H9 (cell line): ENCODE measurements at regions not wholly inside any gene's neighbourhood (a gene's known extent, or its start where the extent isn't known, plus 50 kb on each side); places are given as distances from the start of the nearest gene placed in this dataset.

ENCODE experiments used
- DNase-seq: peaks from one replicate; pipeline ENCODE4 v3.0.0-alpha.2; 2017
- H2AFZ ChIP-seq: one replicate; pipeline ENCODE4 v1.6.1; 2013; ENCODE audit warnings: mild to moderate bottlenecking, low read length, control low read depth, moderate library complexity
- H2AK5ac ChIP-seq: 2 replicates; pipeline ENCODE4 v1.6.1; 2013; ENCODE audit warnings: low read length, control low read depth, mixed read lengths; ENCODE audit not compliant: insufficient read length
- H2BK120ac ChIP-seq: one replicate; pipeline ENCODE4 v1.6.1; 2013; ENCODE audit warnings: low read depth, mild to moderate bottlenecking, low read length, control low read depth, inconsistent platforms; ENCODE audit not compliant: poor library complexity, severe bottlenecking
- H2BK12ac ChIP-seq: 2 replicates; pipeline ENCODE4 v1.6.1; 2013; ENCODE audit warnings: low read length, control low read depth, mixed read lengths, low read depth; ENCODE audit not compliant: insufficient read length
- H2BK15ac ChIP-seq: 2 replicates; pipeline ENCODE4 v1.6.1; 2013; ENCODE audit warnings: low read depth, low read length, control low read depth
- H2BK20ac ChIP-seq: one replicate; pipeline ENCODE4 v1.6.1; 2013; ENCODE audit warnings: low read depth, mild to moderate bottlenecking, low read length, control low read depth, inconsistent platforms; ENCODE audit not compliant: poor library complexity, severe bottlenecking
- H2BK5ac ChIP-seq: 2 replicates; pipeline ENCODE4 v1.6.1; 2013; ENCODE audit warnings: low read length, control low read depth, mixed read lengths; ENCODE audit not compliant: insufficient read length
- H3K14ac ChIP-seq: 2 replicates; pipeline ENCODE4 v1.6.1; 2013; ENCODE audit warnings: low read length, control low read depth; ENCODE audit not compliant: insufficient read depth
- H3K18ac ChIP-seq: 2 replicates; pipeline ENCODE4 v1.6.1; 2013; ENCODE audit warnings: low read depth, mild to moderate bottlenecking, mixed read lengths, low read length, control low read depth; ENCODE audit not compliant: insufficient read length
- H3K23ac ChIP-seq: 2 replicates; pipeline ENCODE4 v1.6.1; 2013; ENCODE audit warnings: low read length, control low read depth, mixed read lengths, low read depth; ENCODE audit not compliant: insufficient read length
- H3K23me2 ChIP-seq: 2 replicates; pipeline ENCODE4 v1.6.1; 2013; ENCODE audit warnings: low read depth, mild to moderate bottlenecking, mixed read lengths, low read length, control low read depth; ENCODE audit not compliant: insufficient read length, poor library complexity, severe bottlenecking
- H3K27ac ChIP-seq: 2 replicates; pipeline ENCODE4 v1.5.1; 2013; ENCODE audit warnings: low read length, control low read depth, mixed read lengths, low read depth; ENCODE audit not compliant: insufficient read length
- H3K27me3 ChIP-seq: 2 replicates; pipeline ENCODE4 v1.6.1; 2013; ENCODE audit warnings: low read length, control low read depth, inconsistent platforms; ENCODE audit not compliant: insufficient read depth
- H3K4ac ChIP-seq: 2 replicates; pipeline ENCODE4 v1.6.1; 2013; ENCODE audit warnings: low read depth, mild to moderate bottlenecking, control low read depth, inconsistent platforms, low read length, moderate library complexity
- H3K4me1 ChIP-seq: 2 replicates; pipeline ENCODE4 v1.6.1; 2013; ENCODE audit warnings: low read length, control low read depth, inconsistent platforms; ENCODE audit not compliant: insufficient read depth
- H3K4me2 ChIP-seq: 2 replicates; pipeline ENCODE4 v1.6.1; 2013; ENCODE audit warnings: low read length, control low read depth, mixed read lengths; ENCODE audit not compliant: insufficient read length, insufficient read depth
- H3K56ac ChIP-seq: 2 replicates; pipeline ENCODE4 v1.6.1; 2013; ENCODE audit warnings: low read depth, mild to moderate bottlenecking, mixed read lengths, low read length, control low read depth; ENCODE audit not compliant: insufficient read length
- H3K79me1 ChIP-seq: 2 replicates; pipeline ENCODE4 v1.6.1; 2013; ENCODE audit warnings: low read depth, mild to moderate bottlenecking, moderate library complexity, low read length, control low read depth, inconsistent platforms; ENCODE audit not compliant: insufficient read depth, poor library complexity, severe bottlenecking
- H3K79me2 ChIP-seq: 2 replicates; pipeline ENCODE4 v1.6.1; 2013; ENCODE audit warnings: low read length, control low read depth, inconsistent platforms; ENCODE audit not compliant: insufficient read depth
- H3K9ac ChIP-seq: 2 replicates; pipeline ENCODE4 v1.6.1; 2013; ENCODE audit warnings: low read length, control low read depth, mixed read lengths; ENCODE audit not compliant: insufficient read length; ENCODE audit errors: extremely low read depth
- H3K9me3 ChIP-seq: one replicate; pipeline ENCODE4 v1.6.1; 2013; ENCODE audit warnings: low read depth, low read length, inconsistent platforms; ENCODE audit not compliant: control insufficient read depth
- H3T11ph ChIP-seq: one replicate; pipeline ENCODE4 v1.6.1; 2013; ENCODE audit warnings: mild to moderate bottlenecking, low read length, control low read depth, inconsistent platforms
- H4K20me1 ChIP-seq: one replicate; pipeline ENCODE4 v1.6.1; 2013; ENCODE audit not compliant: control insufficient read depth, insufficient read length, insufficient read depth
- H4K5ac ChIP-seq: 2 replicates; pipeline ENCODE4 v1.6.1; 2013; ENCODE audit warnings: low read depth, mild to moderate bottlenecking, mixed read lengths, low read length, control low read depth; ENCODE audit not compliant: insufficient read length
- H4K8ac ChIP-seq: replicated peaks from 2 replicates; pipeline ENCODE4 v1.6.1; 2013; ENCODE audit warnings: low read length, control low read depth, mixed read lengths, low read depth; ENCODE audit not compliant: insufficient read length
- H4K91ac ChIP-seq: 2 replicates; pipeline ENCODE4 v1.6.1; 2013; ENCODE audit warnings: low read depth, mild to moderate bottlenecking, moderate library complexity, mixed read lengths, low read length, control low read depth; ENCODE audit not compliant: insufficient read length
- H3K27ac Mint-ChIP-seq, 3 experiments: 2 replicates in 2 of 3; 3 replicates in 1 of 3; pipeline ENCODE4 v1.8.0; 2020 to 2021; ENCODE audit warnings: mixed read lengths in 3 of 3, mild to moderate bottlenecking in 1 of 3, moderate library complexity in 1 of 3
- H3K27me3 Mint-ChIP-seq: 2 replicates; pipeline ENCODE4 v1.8.0; 2021; ENCODE audit warnings: low read depth, mild to moderate bottlenecking, moderate library complexity, mixed read lengths
- H3K36me3 Mint-ChIP-seq, 3 experiments: 2 replicates in 2 of 3; 3 replicates in 1 of 3; pipeline ENCODE4 v1.8.0; 2020 to 2021; ENCODE audit warnings: low read depth in 3 of 3, mixed read lengths in 3 of 3; ENCODE audit not compliant: insufficient read depth in 1 of 3
- H3K4me1 Mint-ChIP-seq, 2 experiments: 2 replicates each; pipeline ENCODE4 v1.8.0; 2020; ENCODE audit warnings: mixed read lengths in 2 of 2
- H3K4me3 Mint-ChIP-seq, 2 experiments: 2 replicates in 1 of 2; 3 replicates in 1 of 2; pipeline ENCODE4 v1.8.0; 2020 to 2021; ENCODE audit warnings: mild to moderate bottlenecking in 2 of 2, mixed read lengths in 2 of 2, moderate library complexity in 1 of 2
- H3K9me3 Mint-ChIP-seq, 2 experiments: 2 replicates in 1 of 2; 3 replicates in 1 of 2; pipeline ENCODE4 v1.8.0; 2020; ENCODE audit warnings: mild to moderate bottlenecking in 2 of 2, mixed read lengths in 2 of 2, moderate library complexity in 1 of 2
- CTCF ChIP-seq: fragments of 200-600 bp; sonication (generic); conservative IDR thresholded peaks from 3 replicates; pipeline ENCODE4 v1.8.0; 2021; ENCODE audit warnings: antibody characterized with exemption, mild to moderate bottlenecking
- WGBS: extraction: QIAGEN DNeasy Blood & Tissue Kit; methylation state at CpG from one replicate; pipeline ENCODE4 v1.1.7; 2013; ENCODE audit warnings: missing lambda C conversion rate, low lambda C conversion rate, mixed read lengths; ENCODE audit not compliant: insufficient read length; ENCODE audit errors: extremely low coverage; 5-methylcytosine and 5-hydroxymethylcytosine counted together

- H3K4me1 ChIP-seq = peaks cover 2% of the 10 kb centered on the region; the same call in 1 of the 2 replicates
- no peaks in the 10 kb centered on the region for H3K79me1 ChIP-seq
- H4K91ac ChIP-seq = no peak overlapping the region
- H2BK12ac ChIP-seq = no peak overlapping the region
- no CpG with 5 or more reads among the region's 4 CpGs for WGBS
- H3K9me3 Mint-ChIP-seq = no peaks in the 10 kb centered on the region
- H2BK5ac ChIP-seq = no peak overlapping the region
- H3K4me1 Mint-ChIP-seq = peaks cover 14 to 27% of the 10 kb centered on the region in 2 experiments
- H3K27me3 ChIP-seq = no peaks in the 10 kb centered on the region; the same call in 1 of the 2 replicates
- H4K8ac ChIP-seq = no peak overlapping the region
- no peak overlapping the region for H2BK120ac ChIP-seq
- H3K56ac ChIP-seq = no peak overlapping the region
- H3K23ac ChIP-seq = no peak overlapping the region
- no peak overlapping the region for H3K27ac Mint-ChIP-seq
- no peak overlapping the region for H3K9ac ChIP-seq
- no peak overlapping the region for H2AK5ac ChIP-seq
- no peaks in the 10 kb centered on the region for H3K23me2 ChIP-seq
- H3K14ac ChIP-seq = no peak overlapping the region
- H2AFZ ChIP-seq = no peak overlapping the region
- H3T11ph ChIP-seq = no peak overlapping the region
- no peak overlapping the region for H3K4me3 Mint-ChIP-seq
- H2BK20ac ChIP-seq = no peak overlapping the region
- H3K4me2 ChIP-seq = no peak overlapping the region
- no peak overlapping the region for H2BK15ac ChIP-seq
- H3K27ac ChIP-seq = no peak overlapping the region
- no peak overlapping the region for H4K5ac ChIP-seq
- H3K4ac ChIP-seq = no peak overlapping the region
- no peaks in the 10 kb centered on the region for H3K79me2 ChIP-seq
- H4K20me1 ChIP-seq = no peaks in the 10 kb centered on the region
- peaks cover 13% of the 10 kb centered on the region for H3K27me3 Mint-ChIP-seq
- peaks cover 0 to 9% (median 0%) of the 10 kb centered on the region in 3 experiments; a peak in 3 of 7 replicates for H3K36me3 Mint-ChIP-seq
- no peak for TF ChIP-seq CTCF
- no peaks in the 10 kb centered on the region for H3K9me3 ChIP-seq
- no peak for DNase-seq
- no peak overlapping the region for H3K18ac ChIP-seq
Measured at GRCh38 chr4:4603067-4603466, 61.2 kb upstream of the STX18 start.
